HEK293 (cell line): ENCODE measurements at regions not wholly inside any gene's neighbourhood (a gene's known extent, or its start where the extent isn't known, plus 50 kb on each side); places are given as distances from the start of the nearest gene placed in this dataset.

Experiments
- ATF2 ChIP-seq: fragments of 450-650 bp; formaldehyde crosslinking; IDR thresholded peaks from 2 replicates; pipeline ENCODE4 v1.5.1; 2016; ENCODE audit warnings: missing biosample characterization, missing genetic modification characterization, low read depth
- KLF8 ChIP-seq: fragments of 450-650 bp; formaldehyde crosslinking; IDR thresholded peaks from 2 replicates; pipeline ENCODE4 v1.5.1; 2016; ENCODE audit warnings: missing biosample characterization, missing genetic modification characterization
- REST ChIP-seq: fragments of 450-650 bp; formaldehyde crosslinking; IDR thresholded peaks from 2 replicates; pipeline ENCODE4 v1.5.1; 2016; ENCODE audit warnings: missing biosample characterization, missing genetic modification characterization
- SALL2 ChIP-seq: fragments of 450-650 bp; formaldehyde crosslinking; IDR thresholded peaks from 2 replicates; pipeline ENCODE4 v1.5.0; 2017; ENCODE audit warnings: missing biosample characterization, mild to moderate bottlenecking, missing genetic modification characterization, borderline replicate concordance
- SP2 ChIP-seq: fragments of 450-650 bp; formaldehyde crosslinking; IDR thresholded peaks from 2 replicates; pipeline ENCODE4 v1.5.1; 2016; ENCODE audit warnings: missing biosample characterization, missing genetic modification characterization
- ZBTB11 ChIP-seq: fragments of 450-650 bp; formaldehyde crosslinking; conservative IDR thresholded peaks from 2 replicates; pipeline ENCODE4 v1.5.1; 2016; ENCODE audit warnings: low read depth, missing biosample characterization, missing genetic modification characterization
- ZBTB8A ChIP-seq: fragments of 450-650 bp; formaldehyde crosslinking; IDR thresholded peaks from 2 replicates; pipeline ENCODE4 v1.5.1; 2016; ENCODE audit warnings: missing biosample characterization, missing genetic modification characterization
- ZNF394 ChIP-seq: fragments of 450-650 bp; formaldehyde crosslinking; IDR thresholded peaks from 2 replicates; pipeline ENCODE4 v1.5.1; 2016; ENCODE audit warnings: missing biosample characterization, missing genetic modification characterization, mild to moderate bottlenecking, moderate library complexity, borderline replicate concordance
- ZNF423 ChIP-seq: fragments of 450-650 bp; formaldehyde crosslinking; IDR thresholded peaks from 2 replicates; pipeline ENCODE4 v1.5.1; 2016; ENCODE audit warnings: missing biosample characterization, missing genetic modification characterization
- ZNF544 ChIP-seq: fragments of 450-650 bp; formaldehyde crosslinking; IDR thresholded peaks from 2 replicates; pipeline ENCODE4 v1.5.0; 2017; ENCODE audit warnings: missing biosample characterization, missing genetic modification characterization
- ZNF623 ChIP-seq: fragments of 450-650 bp; formaldehyde crosslinking; IDR thresholded peaks from 2 replicates; pipeline ENCODE4 v1.5.1; 2016; ENCODE audit warnings: missing biosample characterization, missing genetic modification characterization
- ZSCAN16 ChIP-seq: fragments of 450-650 bp; formaldehyde crosslinking; IDR thresholded peaks from 2 replicates; pipeline ENCODE4 v1.5.1; 2016; ENCODE audit warnings: missing biosample characterization, missing genetic modification characterization
- TF ChIP-seq, protein P1 (sequence below): fragments of 450-650 bp; formaldehyde crosslinking; IDR thresholded peaks from 2 replicates; pipeline ENCODE4 v1.5.1; 2016; ENCODE audit warnings: missing biosample characterization, missing genetic modification characterization
- TF ChIP-seq, protein P2 (sequence below): fragments of 450-650 bp; formaldehyde crosslinking; conservative IDR thresholded peaks from 2 replicates; pipeline ENCODE4 v1.5.1; 2016; ENCODE audit warnings: low read depth, missing biosample characterization, missing genetic modification characterization

GRCh38 chr3:105195260-105195659, 171.4 kb upstream of the ALCAM start:
- no peak for TF ChIP-seq SP2 (tag by site-specific recombination)
- TF ChIP-seq, protein P1, sequence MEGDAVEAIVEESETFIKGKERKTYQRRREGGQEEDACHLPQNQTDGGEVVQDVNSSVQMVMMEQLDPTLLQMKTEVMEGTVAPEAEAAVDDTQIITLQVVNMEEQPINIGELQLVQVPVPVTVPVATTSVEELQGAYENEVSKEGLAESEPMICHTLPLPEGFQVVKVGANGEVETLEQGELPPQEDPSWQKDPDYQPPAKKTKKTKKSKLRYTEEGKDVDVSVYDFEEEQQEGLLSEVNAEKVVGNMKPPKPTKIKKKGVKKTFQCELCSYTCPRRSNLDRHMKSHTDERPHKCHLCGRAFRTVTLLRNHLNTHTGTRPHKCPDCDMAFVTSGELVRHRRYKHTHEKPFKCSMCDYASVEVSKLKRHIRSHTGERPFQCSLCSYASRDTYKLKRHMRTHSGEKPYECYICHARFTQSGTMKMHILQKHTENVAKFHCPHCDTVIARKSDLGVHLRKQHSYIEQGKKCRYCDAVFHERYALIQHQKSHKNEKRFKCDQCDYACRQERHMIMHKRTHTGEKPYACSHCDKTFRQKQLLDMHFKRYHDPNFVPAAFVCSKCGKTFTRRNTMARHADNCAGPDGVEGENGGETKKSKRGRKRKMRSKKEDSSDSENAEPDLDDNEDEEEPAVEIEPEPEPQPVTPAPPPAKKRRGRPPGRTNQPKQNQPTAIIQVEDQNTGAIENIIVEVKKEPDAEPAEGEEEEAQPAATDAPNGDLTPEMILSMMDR (tag by site-specific recombination), result no peak
- no peak for TF ChIP-seq ATF2 (tag by site-specific recombination)
- TF ChIP-seq ZBTB11 (tag by site-specific recombination), result no peak
- TF ChIP-seq ZSCAN16 (tag by site-specific recombination), result no peak
- no peak for TF ChIP-seq ZBTB8A
- TF ChIP-seq KLF8 (tag by site-specific recombination), result no peak
- TF ChIP-seq ZNF544, result no peak
- TF ChIP-seq REST (tag by site-specific recombination), result no peak
- TF ChIP-seq SALL2 (tag by site-specific recombination), result no peak
- no peak for TF ChIP-seq ZNF623 (tag by site-specific recombination)
- TF ChIP-seq, protein P2, sequence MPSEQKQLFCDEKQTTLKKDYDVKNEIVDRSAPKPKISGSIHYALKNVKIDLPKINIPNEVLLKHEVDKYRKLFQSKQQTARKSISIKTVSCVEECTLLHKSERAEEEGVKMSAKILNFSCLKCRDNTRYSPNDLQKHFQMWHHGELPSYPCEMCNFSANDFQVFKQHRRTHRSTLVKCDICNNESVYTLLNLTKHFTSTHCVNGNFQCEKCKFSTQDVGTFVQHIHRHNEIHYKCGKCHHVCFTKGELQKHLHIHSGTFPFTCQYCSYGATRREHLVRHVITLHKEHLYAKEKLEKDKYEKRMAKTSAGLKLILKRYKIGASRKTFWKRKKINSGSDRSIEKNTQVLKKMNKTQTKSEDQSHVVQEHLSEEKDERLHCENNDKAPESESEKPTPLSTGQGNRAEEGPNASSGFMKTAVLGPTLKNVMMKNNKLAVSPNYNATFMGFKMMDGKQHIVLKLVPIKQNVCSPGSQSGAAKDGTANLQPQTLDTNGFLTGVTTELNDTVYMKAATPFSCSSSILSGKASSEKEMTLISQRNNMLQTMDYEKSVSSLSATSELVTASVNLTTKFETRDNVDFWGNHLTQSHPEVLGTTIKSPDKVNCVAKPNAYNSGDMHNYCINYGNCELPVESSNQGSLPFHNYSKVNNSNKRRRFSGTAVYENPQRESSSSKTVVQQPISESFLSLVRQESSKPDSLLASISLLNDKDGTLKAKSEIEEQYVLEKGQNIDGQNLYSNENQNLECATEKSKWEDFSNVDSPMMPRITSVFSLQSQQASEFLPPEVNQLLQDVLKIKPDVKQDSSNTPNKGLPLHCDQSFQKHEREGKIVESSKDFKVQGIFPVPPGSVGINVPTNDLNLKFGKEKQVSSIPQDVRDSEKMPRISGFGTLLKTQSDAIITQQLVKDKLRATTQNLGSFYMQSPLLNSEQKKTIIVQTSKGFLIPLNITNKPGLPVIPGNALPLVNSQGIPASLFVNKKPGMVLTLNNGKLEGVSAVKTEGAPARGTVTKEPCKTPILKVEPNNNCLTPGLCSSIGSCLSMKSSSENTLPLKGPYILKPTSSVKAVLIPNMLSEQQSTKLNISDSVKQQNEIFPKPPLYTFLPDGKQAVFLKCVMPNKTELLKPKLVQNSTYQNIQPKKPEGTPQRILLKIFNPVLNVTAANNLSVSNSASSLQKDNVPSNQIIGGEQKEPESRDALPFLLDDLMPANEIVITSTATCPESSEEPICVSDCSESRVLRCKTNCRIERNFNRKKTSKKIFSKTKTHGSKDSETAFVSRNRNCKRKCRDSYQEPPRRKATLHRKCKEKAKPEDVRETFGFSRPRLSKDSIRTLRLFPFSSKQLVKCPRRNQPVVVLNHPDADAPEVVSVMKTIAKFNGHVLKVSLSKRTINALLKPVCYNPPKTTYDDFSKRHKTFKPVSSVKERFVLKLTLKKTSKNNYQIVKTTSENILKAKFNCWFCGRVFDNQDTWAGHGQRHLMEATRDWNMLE (tag by site-specific recombination), result no peak
- TF ChIP-seq ZNF394 (tag by site-specific recombination), result no peak
- no peak for TF ChIP-seq ZNF423 (tag by site-specific recombination)
